Stromal cell of bone marrow (primary cell): ENCODE measurements at regions not wholly inside any gene's neighbourhood (a gene's known extent, or its start where the extent isn't known, plus 50 kb on each side); places are given as distances from the start of the nearest gene placed in this dataset.
A peak's percentile ranks its signal among the peaks of the same experiment; 100 is the strongest.

ENCODE experiments used
- DNase-seq: peaks from one replicate; pipeline ENCODE4 v3.0.0-alpha.2; 2012; ENCODE audit warnings: low read depth

DNA sequence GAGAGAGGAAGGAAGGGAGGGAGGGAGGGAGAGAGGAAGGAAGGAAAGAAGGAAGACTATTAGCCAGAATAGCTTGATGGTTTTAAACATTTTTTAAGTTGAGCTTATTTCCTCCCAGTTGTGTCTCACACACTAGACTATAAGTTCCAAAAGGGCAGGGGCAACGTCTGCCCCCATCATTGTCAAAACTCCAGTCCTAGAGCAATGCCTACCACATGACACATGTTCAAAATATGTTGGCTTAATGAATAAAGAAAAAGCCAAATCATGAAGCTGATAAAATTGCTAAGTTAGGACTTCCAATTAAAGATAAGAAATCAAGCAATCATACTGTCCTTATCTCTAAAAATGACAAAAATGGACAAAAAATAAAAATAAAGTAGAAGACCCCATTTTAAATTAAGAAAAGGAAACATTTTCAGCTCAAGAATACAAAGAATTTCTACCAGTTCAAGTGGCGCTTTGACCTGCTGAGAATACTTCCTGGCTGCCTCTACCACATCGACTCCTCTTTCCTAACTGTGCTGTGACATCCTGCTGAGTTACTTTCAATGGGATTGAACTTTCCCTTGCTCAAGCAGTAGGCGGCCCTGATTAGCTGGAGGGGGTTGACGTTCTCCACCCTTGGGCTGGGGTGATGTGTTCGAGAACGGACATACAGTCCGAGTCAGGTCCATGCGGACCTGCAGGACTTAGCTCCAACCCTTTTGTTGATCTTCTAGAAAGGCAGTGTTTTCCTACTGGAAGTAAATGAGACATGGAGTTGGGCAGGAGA, 283.9 kb upstream of the FOXQ1 start:
- no peak for DNase-seq

DNA sequence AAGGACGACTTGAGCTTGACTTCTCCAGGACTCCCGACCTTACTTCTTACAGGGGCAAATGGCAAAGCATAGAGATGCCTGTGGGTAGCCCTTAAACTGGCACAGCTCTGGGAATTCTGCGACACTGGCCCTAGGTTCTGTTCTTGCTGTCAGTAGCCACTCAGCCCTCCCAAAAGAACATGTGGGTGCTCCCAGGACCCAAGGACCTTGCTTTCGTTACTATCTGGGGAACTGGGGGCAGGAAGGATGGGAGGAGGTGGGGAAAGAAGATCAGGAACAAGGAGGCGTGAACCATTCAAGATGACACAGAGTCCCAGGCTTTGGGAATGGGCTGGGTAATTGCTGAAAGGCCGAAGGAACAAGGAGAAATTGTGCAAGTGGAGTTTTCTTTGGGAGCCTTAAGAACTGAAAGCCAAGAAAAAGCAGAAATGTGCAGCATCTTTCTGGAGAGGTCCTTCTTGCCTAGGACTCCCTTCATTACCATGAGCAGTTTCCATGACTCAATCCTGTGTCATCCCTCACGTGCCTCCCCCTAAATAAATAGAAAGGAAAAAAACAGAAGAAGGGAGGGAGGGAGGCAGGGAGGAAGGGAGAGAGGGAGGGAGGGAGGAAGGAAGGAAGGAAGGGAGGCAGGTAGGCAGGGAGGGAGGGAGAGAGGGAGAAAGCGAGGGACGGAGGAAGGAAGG, 284.6 kb upstream of the FOXQ1 start:
- peak; percentile 82 for DNase-seq

DNA sequence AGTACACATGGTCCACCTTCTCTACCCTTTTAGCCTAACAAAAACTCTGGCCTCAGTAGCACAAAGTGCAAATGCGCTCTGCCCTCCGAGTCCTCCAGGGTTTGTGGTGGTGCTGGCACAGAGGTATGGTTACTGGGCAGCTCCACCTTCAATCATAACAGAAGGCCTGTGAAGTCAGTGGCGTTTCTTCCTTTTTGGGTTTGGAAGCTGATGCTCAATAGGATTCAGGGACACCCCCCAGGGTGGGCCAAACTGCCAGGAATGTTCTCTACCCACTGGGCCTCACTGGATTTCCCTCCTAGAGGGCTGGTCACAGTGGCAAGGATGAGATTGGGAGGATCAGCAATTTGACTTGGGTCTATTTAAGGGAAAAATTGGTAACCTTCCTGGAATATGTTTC, 286.1 kb upstream of the FOXQ1 start:
- no peak for DNase-seq

DNA sequence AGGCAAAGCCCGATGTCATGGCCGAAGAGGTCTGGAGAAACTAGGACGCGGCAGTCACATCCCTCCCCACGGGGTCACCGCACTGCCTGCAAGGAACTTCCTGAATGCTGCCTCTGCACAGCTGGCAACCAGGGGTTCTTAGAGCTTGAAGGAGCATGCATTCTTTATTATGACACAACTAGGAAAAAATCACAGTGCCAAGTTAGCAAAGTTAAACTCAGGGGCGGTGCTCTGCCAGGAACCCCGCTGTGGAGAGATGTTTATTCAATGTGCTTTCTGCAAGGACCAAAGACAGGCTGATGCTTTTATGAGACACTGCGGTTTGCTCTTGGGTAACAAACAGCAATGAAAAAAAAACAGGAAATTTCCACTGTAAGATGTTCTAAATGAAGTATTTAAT, 287.3 kb upstream of the FOXQ1 start:
- peak; percentile 84 for DNase-seq

DNA sequence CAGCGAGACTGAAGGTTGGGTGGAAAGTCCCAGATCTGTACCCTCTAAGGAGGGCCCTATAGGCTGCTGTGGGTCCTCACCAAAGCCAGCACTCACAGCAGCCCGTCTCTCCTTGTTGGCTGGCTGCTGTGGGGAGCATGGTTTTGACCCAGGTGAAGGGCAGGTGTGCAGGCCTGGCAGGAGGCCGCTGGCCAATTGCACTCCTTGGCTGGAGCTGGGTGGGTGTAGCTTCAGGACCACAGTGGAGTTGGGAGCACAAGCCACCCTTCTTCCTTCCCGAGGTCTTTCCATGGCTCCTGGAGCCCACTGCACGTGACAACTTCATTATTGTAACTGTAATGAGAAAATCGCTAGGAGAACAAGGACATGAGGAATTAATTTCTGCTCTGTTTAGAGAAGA, 287.7 kb upstream of the FOXQ1 start:
- no peak for DNase-seq

DNA sequence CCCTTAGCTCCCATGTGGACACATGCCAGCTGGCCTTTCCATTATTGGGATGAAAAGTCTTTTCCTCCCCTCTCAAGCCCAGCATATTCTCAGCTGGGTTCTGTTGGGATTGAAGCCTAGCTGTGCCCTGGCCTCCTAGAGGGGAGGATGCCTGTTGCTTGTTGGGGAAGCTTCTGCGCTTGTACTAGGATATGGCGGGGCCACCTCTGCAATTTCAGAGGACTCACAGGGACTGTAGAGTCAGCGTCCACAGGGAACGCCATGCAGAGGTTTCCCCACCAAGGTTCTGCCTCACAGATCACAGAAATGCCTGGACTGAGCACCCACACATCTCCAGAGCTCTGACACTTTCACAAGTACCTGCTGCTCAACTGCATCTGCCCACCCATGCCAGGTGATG, 288.7 kb upstream of the FOXQ1 start:
- DNase-seq: no peak

DNA sequence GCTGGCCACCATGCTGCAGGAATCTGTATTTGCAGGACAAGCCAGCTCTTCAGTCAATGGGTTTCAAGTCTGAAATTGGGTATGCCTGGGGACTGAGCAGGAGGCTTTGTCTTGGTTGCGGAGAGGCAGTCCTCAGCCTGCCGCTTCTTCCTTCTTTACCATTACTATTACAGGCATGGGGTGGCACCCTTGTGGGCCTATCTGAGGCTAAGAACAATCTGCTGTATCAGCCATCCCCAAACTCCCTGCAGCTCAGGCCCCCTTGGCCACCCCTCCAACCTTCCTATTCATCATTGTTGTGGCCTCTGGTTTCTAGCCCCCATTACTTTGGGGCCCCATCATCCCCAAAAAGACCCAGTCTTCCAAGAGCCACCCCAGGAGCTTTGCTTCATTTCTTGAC, 289.2 kb upstream of the FOXQ1 start:
- DNase-seq: no peak

DNA sequence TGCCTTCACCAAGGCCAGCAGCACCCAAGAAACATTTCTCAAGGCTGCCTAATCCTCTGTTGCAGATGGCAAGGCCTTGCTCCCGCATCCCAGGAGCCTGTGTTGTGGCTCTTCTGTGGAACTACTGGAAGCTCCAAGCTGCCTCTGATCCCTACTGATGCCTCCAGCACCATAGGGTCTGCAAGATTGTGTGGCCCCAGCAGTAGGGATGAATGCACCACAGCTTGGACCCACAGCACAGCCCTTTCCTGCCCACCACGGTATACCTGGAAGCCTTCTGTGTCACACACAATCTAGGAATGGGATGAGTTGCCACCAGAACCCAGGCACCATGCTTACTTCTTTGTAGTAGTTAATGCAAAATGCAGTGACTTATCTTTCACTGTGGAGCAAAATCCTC, 291.1 kb upstream of the FOXQ1 start:
- DNase-seq: no peak

DNA sequence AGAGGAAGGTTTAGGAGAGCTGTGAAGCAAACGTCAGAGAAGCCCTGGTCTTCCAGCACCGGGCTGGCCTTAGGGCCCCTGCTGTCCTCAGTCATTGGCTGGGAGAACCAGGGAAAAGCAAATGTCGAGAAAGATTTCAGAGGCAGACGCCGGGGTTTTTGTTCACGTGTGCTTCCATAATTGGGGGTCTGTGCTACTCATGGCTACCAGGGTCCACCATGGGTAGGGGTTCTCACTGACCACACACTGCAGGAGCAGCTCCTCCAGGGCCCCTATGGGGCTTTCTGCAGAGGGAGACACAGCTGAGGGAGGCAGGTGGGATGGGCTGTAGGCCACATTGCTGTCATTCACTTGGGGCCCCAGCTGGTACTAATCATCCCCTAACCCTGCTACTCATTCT, 291.8 kb upstream of the FOXQ1 start:
- DNase-seq: no peak

DNA sequence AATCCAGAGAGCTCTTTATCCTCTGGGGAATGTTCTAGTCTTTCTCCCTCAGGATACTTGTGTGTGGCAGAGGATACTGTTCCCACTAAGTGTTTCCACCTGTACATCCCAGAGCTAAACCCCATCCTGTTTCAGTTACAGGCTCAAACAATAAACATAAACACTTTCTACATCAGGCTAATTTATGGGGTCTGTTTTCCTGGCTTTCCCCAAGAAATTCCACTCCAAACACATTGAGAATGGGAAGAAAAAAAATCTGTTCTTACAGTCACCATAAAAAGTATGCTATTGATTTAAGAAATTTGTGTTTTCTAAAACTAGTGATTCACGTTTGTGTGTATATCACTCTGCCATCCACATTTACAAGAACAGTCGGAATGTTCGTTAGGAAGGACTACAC, 293.9 kb upstream of the FOXQ1 start:
- DNase-seq: no peak

DNA sequence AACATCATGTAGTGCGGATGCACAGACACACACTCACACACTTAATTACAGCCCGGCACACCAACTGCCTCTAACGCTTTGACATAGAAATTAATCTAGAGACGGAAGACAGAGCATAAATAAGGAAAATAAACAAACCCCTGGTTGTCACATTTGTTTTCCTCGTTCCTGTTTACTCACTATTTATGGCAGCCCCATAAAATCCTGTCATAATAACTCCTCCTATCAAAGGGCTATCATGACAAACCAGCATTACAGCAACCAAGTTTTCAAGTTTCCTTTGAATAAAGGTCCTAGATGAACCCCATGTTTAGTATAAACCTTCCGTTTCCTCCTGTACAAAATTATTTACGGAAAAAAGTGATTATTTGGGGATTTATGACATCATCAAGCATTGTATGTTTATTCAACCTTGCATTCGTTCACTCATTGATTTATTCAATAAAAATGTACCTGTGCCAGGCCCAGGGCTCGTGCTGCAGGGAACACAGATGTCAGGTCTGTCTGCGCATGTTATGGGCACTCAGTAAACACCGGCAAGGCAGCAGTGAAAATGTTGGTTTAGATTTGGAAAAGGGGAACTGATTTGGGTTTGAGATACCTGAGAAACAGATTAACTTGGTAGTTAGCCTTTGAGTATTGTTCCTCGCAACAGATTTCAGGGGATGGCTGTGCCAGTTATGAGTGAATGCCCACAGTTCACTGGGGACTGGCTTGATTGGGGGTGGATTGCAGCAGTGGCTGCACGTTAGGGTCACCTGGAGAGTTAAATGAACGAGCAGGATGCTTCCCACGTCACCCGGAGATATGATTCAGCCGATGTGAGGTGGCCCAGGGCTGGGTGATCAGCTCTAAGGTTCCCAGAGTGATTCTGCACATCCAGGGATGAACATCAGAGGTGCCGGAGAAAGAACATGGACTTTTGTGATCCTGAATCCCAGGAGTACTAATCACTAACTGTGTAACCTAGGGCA, 295.3 kb upstream of the FOXQ1 start:
- no peak for DNase-seq

DNA sequence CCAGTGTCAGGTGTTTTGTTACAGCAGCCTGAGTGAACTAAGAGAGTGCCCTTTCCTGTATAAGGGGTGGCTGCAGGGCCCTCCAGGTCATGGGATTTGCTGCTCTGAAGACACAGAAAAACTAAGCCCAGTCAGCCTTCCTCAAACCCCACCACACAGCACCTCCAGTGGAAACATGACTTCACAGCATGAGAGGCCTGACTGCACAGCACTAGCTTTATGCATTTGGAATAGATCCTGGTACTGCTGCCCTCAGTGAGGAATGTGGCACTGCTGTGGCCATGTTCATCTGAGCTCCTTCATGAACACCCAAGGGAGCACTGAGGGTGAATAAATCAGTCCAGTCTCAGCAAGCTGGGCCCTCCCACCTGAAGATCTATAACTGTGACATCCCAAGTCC, 296.1 kb upstream of the FOXQ1 start:
- DNase-seq: no peak

DNA sequence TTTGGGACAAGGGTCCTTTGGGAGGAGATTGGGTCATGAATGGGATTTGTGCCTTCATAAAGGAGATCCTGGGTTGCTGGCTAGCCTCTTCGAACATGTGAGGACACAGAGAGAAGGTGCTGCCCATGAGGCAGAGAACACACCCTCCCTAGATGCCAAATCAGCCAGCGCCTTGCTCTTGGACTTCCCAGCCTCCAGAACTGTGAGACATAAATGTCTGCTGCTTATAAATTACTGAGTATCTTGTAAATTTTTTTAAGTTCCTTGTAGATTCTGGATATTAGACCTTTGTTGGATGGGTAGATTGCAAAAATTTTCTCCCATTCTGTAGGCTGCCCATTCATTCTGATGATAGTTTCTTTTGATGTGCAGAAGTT, 297.5 kb upstream of the FOXQ1 start:
- no peak for DNase-seq

DNA sequence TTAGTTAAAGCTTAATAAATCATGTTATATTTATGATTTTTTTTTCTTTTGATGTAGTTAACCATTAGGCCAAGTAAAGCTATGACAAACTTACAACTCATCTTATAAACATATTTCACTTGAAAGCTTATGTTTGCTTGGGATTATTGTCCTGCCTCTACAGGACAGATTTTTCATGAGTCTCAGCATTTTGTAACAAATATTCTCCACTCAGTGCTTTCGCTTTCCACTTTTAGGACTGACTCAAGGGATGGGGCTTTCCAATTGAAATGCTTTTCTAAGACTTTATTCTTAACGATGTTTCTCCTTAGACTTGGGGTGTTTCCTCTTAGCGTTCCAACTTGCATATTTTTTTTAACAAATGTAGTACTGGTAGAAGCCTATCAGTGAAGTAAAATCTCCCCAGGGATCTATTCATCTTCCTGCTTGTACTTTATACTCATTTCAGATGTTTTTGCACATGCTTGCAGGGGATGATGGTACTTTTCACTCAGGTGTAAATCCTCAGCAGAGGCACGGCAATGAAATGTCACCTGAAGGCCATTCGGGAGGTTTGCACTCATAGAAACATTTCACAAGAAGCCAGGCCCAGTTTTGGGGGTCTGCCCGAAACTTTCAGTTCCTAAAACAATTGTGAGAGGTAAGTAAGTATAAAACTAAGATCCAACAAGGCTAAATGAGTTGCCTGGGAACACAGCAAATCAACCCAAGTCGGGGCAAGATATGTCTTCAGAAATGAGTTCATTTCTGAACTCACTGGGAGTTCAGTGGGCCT, 298.1 kb upstream of the FOXQ1 start:
- peak; percentile 21 for DNase-seq

DNA sequence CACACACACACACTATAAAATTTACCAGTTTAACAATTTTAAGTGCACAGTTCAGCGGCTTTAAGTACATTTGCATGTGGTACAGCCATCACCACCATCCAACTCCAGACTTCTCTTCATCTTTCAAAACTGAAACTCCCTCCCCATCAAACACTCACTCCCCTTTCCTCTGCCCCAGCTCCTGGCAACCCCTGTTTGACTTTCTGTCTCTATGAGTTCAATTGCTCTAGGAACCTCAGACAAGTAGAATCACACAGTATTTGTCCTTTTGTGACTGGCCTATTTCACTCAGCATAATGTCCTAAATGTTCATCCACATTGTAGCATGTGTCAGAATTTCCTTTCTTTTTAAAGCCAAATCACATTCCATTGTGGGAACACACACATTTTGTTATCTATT, 302.8 kb upstream of the FOXQ1 start:
- no peak for DNase-seq

DNA sequence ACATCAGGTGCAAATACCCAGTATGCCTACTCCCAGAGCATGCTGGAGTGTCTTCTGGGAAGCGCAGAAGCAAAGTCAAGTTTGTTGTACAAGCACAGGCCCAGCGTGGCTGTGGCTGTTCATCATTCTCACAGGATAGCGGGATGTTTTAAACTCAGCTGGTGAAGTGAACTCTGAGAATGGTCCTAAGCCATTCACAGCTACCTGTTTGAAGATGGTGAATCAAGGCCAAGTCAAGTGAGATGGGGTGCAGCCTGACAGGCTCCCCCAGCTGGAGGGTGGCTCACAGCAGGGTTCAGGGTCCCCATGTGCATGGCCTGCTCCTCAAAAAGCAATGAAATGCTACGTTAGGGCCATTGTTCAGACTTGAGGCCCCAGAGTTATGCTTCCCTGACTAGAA, 304.7 kb upstream of the FOXQ1 start:
- no peak for DNase-seq

DNA sequence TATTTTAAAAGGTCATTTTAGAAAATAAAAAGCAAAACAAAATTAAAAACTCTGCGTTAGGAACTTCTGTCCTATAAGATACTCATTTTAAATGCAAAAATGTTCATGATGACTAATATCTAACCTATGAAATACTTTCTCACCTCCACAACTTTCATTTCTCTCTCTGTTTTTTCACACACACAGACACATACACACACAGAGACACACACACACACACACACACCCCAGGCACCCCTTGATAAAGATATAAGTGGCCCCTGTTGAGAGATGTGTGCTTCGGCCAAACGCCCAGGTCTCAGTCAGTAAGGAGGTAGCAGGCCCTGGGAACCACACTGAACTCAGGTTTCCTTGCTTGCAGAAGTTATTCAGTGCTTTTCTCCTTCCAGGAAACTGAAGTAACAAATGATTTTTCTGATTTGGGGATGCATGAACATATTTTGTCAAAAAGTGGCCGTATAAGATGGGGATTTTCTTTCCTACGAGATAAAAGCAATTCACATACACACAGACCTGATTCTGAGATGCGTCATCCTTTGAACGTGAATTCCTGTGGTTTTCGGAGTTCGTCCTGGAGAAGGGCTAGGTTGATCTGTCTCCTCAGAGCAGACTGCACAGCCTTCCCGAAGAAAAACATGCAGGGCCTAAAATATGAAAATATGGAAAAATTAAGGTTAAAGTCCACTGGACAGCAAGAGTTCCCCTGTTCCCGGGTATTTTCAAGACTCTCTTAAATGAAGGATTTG, 306.8 kb upstream of the FOXQ1 start:
- no peak for DNase-seq

DNA sequence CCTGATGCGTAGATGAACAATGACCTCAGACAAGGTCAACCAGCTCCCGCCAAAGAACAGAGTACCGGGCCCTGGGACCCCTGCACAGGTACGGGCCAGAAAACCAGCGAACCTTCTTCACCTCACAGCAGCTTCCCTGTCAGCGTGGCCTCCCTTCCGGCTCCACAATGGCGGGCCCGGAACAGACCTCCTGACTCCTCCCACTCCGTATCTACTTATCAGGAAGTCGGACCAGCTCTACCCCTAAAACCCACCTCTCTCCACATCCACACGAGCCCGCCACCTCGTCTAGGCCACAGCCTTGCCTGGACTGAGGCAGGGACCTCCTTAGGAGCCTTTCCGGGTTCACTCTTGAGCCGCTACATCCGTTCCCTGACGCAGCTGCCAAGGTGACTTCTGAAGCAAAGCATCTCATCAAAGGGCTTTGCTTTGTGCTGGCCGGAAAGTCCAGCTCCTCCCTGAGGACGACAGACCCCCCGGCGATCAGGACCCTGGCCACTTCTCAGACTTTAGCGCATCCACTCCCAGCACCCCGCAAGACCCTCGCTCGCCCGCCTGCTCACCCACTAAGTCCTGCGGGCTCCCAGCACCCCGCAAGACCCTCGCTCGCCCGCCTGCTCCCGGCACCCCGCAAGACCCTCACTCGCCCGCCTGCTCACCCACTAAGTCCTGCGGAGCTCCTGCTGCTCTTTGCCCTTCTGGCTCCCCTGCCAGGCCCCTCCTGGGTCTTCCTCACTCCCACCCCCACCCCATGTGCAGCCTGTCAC, 308.3 kb upstream of the FOXQ1 start:
- DNase-seq: no peak

DNA sequence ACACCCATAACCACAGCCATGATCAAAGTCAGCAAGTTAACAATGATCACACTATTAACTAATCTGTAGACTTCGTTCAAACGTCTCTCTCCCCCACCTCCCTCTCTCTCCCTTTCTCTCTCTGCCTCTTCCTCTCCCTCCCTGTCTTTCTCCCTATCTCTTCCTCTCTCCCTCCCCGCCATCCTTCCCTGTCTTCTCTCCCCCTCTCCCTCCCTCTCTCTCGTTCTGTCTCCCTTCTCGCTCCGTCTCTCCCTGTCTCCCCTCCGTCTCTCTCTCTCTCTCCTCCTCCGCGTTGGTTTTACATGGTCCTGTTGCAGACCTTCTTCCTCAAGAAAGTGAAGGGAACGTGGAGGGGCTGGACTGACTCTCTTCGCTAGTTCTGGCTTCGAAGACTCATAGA, 308.9 kb upstream of the FOXQ1 start:
- no peak for DNase-seq

DNA sequence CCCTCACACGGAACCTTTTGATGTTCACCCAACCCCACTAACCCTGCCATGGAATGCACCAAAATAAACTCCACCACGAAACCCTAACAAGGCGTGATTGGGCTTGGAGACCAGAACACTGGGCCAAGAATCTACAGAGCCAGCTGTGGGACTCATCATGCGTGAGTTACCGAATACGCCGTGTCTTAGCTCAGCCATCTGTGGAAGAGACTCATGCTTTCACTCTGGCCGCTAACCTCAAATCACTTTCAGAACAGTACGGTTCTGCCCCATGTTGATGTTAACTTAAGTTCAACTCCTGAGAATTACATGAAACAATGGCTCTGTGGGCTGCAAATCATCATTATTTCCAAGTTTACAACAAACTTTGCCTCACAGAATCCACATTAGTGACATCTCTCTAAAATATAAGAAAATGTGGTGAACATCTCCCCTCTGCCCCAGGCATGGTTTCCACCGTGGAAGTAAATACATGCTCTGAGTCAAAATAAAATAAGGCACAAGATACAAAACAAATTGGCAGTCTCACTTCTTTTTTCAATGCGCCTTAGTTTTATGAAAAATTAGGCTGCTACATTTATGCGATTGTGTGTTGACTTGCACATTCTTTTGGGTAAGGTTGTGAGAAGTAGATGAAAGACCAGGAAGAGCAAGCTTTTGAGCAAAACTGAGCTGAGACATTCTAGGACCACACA, 308.9 kb upstream of the EXOC2 start:
- DNase-seq: no peak
